IMR-90 (cell line): ENCODE measurements at regions not wholly inside any gene's neighbourhood (a gene's known extent, or its start where the extent isn't known, plus 50 kb on each side); places are given as distances from the start of the nearest gene placed in this dataset.

ENCODE experiments used
- ATAC-seq: fragments of 200-7000 bp; cut with Tn5 transposase; 2 replicates; pipeline ENCODE4 v1.9.1; 2020; ENCODE audit warnings: low read depth, mild to moderate bottlenecking, moderate library complexity
- BruUV-seq: library from RNA; stranded (reverse); fragments of 400-500 nt; replicated peaks from 2 replicates; lab custom pipeline; 2021; lab: Mats Ljungman, UMichigan
- CTCF ChIA-PET: fragments of 300-600 bp; formaldehyde crosslinking; extraction: SDS; loops from one replicate; lab custom pipeline; 2021; ENCODE audit warnings: antibody characterized with exemption; lab: Yijun Ruan, JAX
- POLR2A ChIA-PET: fragments of 300-600 bp; sonication (Branson Sonifier 250); formaldehyde crosslinking; loops from one replicate; lab custom pipeline; 2022; ENCODE audit warnings: antibody characterized with exemption; ENCODE audit not compliant: unreplicated experiment; lab: Charles Lee
- DNase-seq: peaks from one replicate; pipeline ENCODE4 v3.0.0; 2013
- H2AFZ ChIP-seq: replicated peaks from 2 replicates; pipeline ENCODE3; 2013; ENCODE audit warnings: low read length, mild to moderate bottlenecking; ENCODE audit not compliant: poor library complexity
- H2AK5ac ChIP-seq: 2 replicates; pipeline ENCODE4 v1.6.1; 2013; ENCODE audit warnings: low read depth, low read length, inconsistent platforms
- H2AK9ac ChIP-seq: replicated peaks from 2 replicates; pipeline ENCODE3; 2013; ENCODE audit warnings: mild to moderate bottlenecking, low read depth, low read length, moderate library complexity; ENCODE audit not compliant: poor library complexity
- H2BK120ac ChIP-seq: 2 replicates; pipeline ENCODE4 v1.6.1; 2013; ENCODE audit warnings: low read depth, low read length, inconsistent platforms
- H2BK15ac ChIP-seq: 3 replicates; pipeline ENCODE4 v1.6.1; 2013; ENCODE audit warnings: low read depth, low read length, inconsistent platforms
- H2BK20ac ChIP-seq: 2 replicates; pipeline ENCODE4 v1.6.1; 2013; ENCODE audit warnings: low read depth, mild to moderate bottlenecking, inconsistent platforms, low read length, moderate library complexity
- H2BK5ac ChIP-seq: 2 replicates; pipeline ENCODE4 v1.6.1; 2013; ENCODE audit warnings: mild to moderate bottlenecking, low read depth, low read length, inconsistent platforms; ENCODE audit not compliant: poor library complexity, severe bottlenecking
- H3K14ac ChIP-seq: replicated peaks from 2 replicates; pipeline ENCODE4 v1.6.1; 2013; ENCODE audit warnings: low read depth, low read length, inconsistent platforms
- H3K18ac ChIP-seq: 2 replicates; pipeline ENCODE4 v1.6.1; 2013; ENCODE audit warnings: low read depth, low read length, control low read depth
- H3K23ac ChIP-seq: 2 replicates; pipeline ENCODE4 v1.6.1; 2013; ENCODE audit warnings: low read depth, low read length, inconsistent platforms
- H3K27ac ChIP-seq: 2 replicates; pipeline ENCODE4 v1.5.1; 2013; ENCODE audit warnings: mild to moderate bottlenecking, control low read depth, low read length; ENCODE audit not compliant: insufficient read depth
- H3K27me3 ChIP-seq: 2 replicates; pipeline ENCODE4 v1.6.1; 2013; ENCODE audit warnings: low read length; ENCODE audit not compliant: control insufficient read depth, insufficient read depth
- H3K36me3 ChIP-seq: 2 replicates; pipeline ENCODE4 v1.6.1; 2013; ENCODE audit warnings: low read length, mixed read lengths; ENCODE audit not compliant: control insufficient read depth, insufficient read depth
- H3K4ac ChIP-seq: 2 replicates; pipeline ENCODE4 v1.6.1; 2013; ENCODE audit warnings: low read depth, low read length, inconsistent platforms
- H3K4me1 ChIP-seq: 2 replicates; pipeline ENCODE4 v1.6.1; 2013; ENCODE audit warnings: low read length, mixed read lengths; ENCODE audit not compliant: control insufficient read depth, insufficient read depth
- H3K4me2 ChIP-seq: 2 replicates; pipeline ENCODE4 v1.6.1; 2013; ENCODE audit warnings: low read depth, mild to moderate bottlenecking, control low read depth, low read length, moderate library complexity
- H3K4me3 ChIP-seq: 2 replicates; pipeline ENCODE4 v1.5.1; 2013; ENCODE audit warnings: low read depth, mild to moderate bottlenecking, control low read depth, low read length, moderate library complexity; ENCODE audit not compliant: insufficient read depth
- H3K56ac ChIP-seq: 2 replicates; pipeline ENCODE4 v1.6.1; 2013; ENCODE audit warnings: low read length, inconsistent platforms; ENCODE audit not compliant: insufficient read depth; ENCODE audit errors: extremely low read depth
- H3K79me1 ChIP-seq, 2 experiments: 2 replicates each; pipeline ENCODE4 v1.6.1; 2013; ENCODE audit warnings: low read length in 2 of 2, inconsistent platforms in 1 of 2, low read depth in 1 of 2
- H3K9ac ChIP-seq: 2 replicates; pipeline ENCODE4 v1.6.1; 2013; ENCODE audit warnings: low read depth, low read length, control low read depth
- H3K9me1 ChIP-seq: 2 replicates; pipeline ENCODE4 v1.6.1; 2013; ENCODE audit warnings: low read length, inconsistent platforms; ENCODE audit not compliant: insufficient read depth
- H3K9me3 ChIP-seq: 2 replicates; pipeline ENCODE4 v1.6.1; 2013; ENCODE audit warnings: low read length; ENCODE audit not compliant: control insufficient read depth, insufficient read depth
- H4K20me1 ChIP-seq: 2 replicates; pipeline ENCODE4 v1.6.1; 2013; ENCODE audit warnings: low read length, inconsistent platforms; ENCODE audit not compliant: insufficient read depth
- H4K5ac ChIP-seq: 2 replicates; pipeline ENCODE4 v1.6.1; 2013; ENCODE audit warnings: mild to moderate bottlenecking, low read depth, low read length, control low read depth
- H4K8ac ChIP-seq, 2 experiments: 2 replicates each; pipeline ENCODE4 v1.6.1; 2013; ENCODE audit warnings: low read depth in 2 of 2, low read length in 2 of 2, control low read depth in 1 of 2, inconsistent platforms in 1 of 2
- H4K91ac ChIP-seq: 2 replicates; pipeline ENCODE4 v1.6.1; 2013; ENCODE audit warnings: low read depth, low read length, inconsistent platforms; ENCODE audit not compliant: insufficient read depth
- BHLHE40 ChIP-seq: fragments of 150-350 bp; IDR thresholded peaks from 2 replicates; pipeline ENCODE4 v1.6.1; 2016; ENCODE audit warnings: mild to moderate bottlenecking, low read depth, low read length
- CEBPB ChIP-seq: IDR thresholded peaks from 2 replicates; pipeline ENCODE4 v1.6.1; 2012; ENCODE audit warnings: low read depth, low read length, improper control_type of control experiment
- CHD1 ChIP-seq: IDR thresholded peaks from 2 replicates; pipeline ENCODE4 v1.6.1; 2012; ENCODE audit warnings: low read depth, low read length, improper control_type of control experiment
- FOS ChIP-seq: fragments of 150-350 bp; IDR thresholded peaks from 2 replicates; pipeline ENCODE4 v1.6.1; 2016; ENCODE audit warnings: low read depth, low read length
- MAFK ChIP-seq: IDR thresholded peaks from 2 replicates; pipeline ENCODE4 v1.6.1; 2012; ENCODE audit warnings: low read depth, low read length, improper control_type of control experiment
- MAZ ChIP-seq: IDR thresholded peaks from 2 replicates; pipeline ENCODE4 v1.6.1; 2012; ENCODE audit warnings: low read depth, mild to moderate bottlenecking, low read length, improper control_type of control experiment, moderate library complexity, borderline replicate concordance
- MXI1 ChIP-seq: IDR thresholded peaks from 2 replicates; pipeline ENCODE4 v1.6.1; 2012; ENCODE audit warnings: low read depth, mild to moderate bottlenecking, low read length, moderate library complexity, borderline replicate concordance
- NFE2L2 ChIP-seq: fragments of 150-350 bp; IDR thresholded peaks from 2 replicates; pipeline ENCODE4 v1.6.1; 2016; ENCODE audit warnings: low read depth, mild to moderate bottlenecking, low read length
- POLR2A ChIP-seq: IDR thresholded peaks from 2 replicates; pipeline ENCODE4 v1.6.1; 2012; ENCODE audit warnings: mild to moderate bottlenecking, low read depth, low read length
- RAD21 ChIP-seq: IDR thresholded peaks from 2 replicates; pipeline ENCODE4 v1.6.1; 2012; ENCODE audit warnings: low read length, improper control_type of control experiment
- RCOR1 ChIP-seq: IDR thresholded peaks from 2 replicates; pipeline ENCODE4 v1.6.1; 2012; ENCODE audit warnings: mild to moderate bottlenecking, low read length, improper control_type of control experiment; ENCODE audit not compliant: insufficient replicate concordance
- RFX5 ChIP-seq: IDR thresholded peaks from 2 replicates; pipeline ENCODE4 v1.8.0; 2012; ENCODE audit warnings: low read depth, mild to moderate bottlenecking, low read length, moderate library complexity
- dilution Hi-C: fragments of 300-500 bp; cut with HindIII; formaldehyde crosslinking; loops from one replicate; pipeline ENCODE4 v1.14.3; 2018; ENCODE audit warnings: low sequenced_read_pairs; ENCODE audit not compliant: unreplicated experiment
- in situ Hi-C: fragments of 300-500 bp; cut with MboI; formaldehyde crosslinking; loops from 3 replicates; pipeline ENCODE4 v1.14.3; 2019; ENCODE audit warnings: low sequenced_read_pairs, inconsistent platforms, mixed read lengths
- intact Hi-C: fragments of 100-400 bp; cut with micrococcal nuclease; formaldehyde crosslinking; loops from 2 replicates; pipeline ENCODE4 v1.10.0; 2022
- TF ChIP-seq, protein P1 (sequence below): conservative IDR thresholded peaks from 2 replicates; pipeline ENCODE4 v1.5.1; 2012; ENCODE audit warnings: mild to moderate bottlenecking, low read depth, low read length, improper control_type of control experiment
- TF ChIP-seq, protein P2 (sequence below): fragments of 150-350 bp; IDR thresholded peaks from 2 replicates; pipeline ENCODE4 v1.6.1; 2017; ENCODE audit warnings: mild to moderate bottlenecking, antibody characterized with exemption, low read length, low read depth
- TF ChIP-seq, protein P3 (sequence below): fragments of 150-350 bp; IDR thresholded peaks from 2 replicates; pipeline ENCODE4 v1.6.1; 2016; ENCODE audit warnings: low read depth, mild to moderate bottlenecking, low read length, moderate library complexity, borderline replicate concordance

DNA sequence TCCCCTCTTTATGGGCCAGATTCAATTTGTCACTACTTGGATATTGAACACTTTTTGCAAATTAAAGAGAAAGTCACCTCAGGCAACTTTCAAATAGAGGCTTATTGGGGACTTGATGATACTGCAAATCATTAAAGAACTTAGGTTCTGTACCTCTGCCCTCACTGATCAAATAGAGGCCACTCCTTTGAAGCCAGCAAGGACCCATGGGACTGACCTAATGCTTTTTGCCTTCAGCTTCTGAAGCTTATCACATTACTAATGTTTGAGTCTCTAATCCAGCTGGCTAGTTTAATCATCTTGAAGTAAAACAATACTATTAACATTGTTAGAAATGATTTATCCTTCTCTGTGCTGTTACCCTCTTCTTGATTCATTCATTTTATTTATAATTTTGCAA is 93.0 kb upstream of the ZNF800 start:
- Histone ChIP-seq H3K56ac (no peak overlapping the region), H4K91ac (no peak overlapping the region), H2BK15ac (no peak overlapping the region), H2AFZ (no peak overlapping the region), H3K27me3 (no peaks in the 10 kb centered on the region; the same call in 1 of the 2 replicates), H3K14ac (no peak overlapping the region), H2BK20ac (no peak overlapping the region), H3K9me3 (no peaks in the 10 kb centered on the region), H3K4me2 (no peak overlapping the region), H4K5ac (no peak overlapping the region), H3K36me3 (no peaks in the 10 kb centered on the region), H3K18ac (no peak overlapping the region), H3K23ac (no peak overlapping the region), H3K27ac (no peak overlapping the region), H2AK9ac (no peak overlapping the region), H4K20me1 (no peaks in the 10 kb centered on the region), H2BK5ac (no peak overlapping the region), H3K9me1 (no peaks in the 10 kb centered on the region), H3K9ac (no peak overlapping the region), H2BK120ac (no peak overlapping the region), H3K79me1 (no peaks in the 10 kb centered on the region), H2AK5ac (no peak overlapping the region), H3K4ac (no peak overlapping the region), H3K4me1 (no peaks in the 10 kb centered on the region), H4K8ac (no peak overlapping the region), H3K4me3 (no peak overlapping the region)
- in situ Hi-C loops (no loop called here), dilution Hi-C loops (no loop called here), intact Hi-C loops (no loop called here)
- ATAC-seq = no peak
- DNase-seq = no peak
- BruUV-seq = no TSS peak
- CTCF ChIA-PET = no interaction called here
- POLR2A ChIA-PET = no interaction called here
- TF ChIP-seq CHD1 (no peak), RFX5 (no peak), NFE2L2 (no peak), CEBPB (no peak), MAZ (no peak), RCOR1 (no peak), FOS (no peak), MAFK (no peak), MXI1 (no peak), POLR2A (no peak), RAD21 (no peak), BHLHE40 (no peak)
- TF ChIP-seq, protein P1, sequence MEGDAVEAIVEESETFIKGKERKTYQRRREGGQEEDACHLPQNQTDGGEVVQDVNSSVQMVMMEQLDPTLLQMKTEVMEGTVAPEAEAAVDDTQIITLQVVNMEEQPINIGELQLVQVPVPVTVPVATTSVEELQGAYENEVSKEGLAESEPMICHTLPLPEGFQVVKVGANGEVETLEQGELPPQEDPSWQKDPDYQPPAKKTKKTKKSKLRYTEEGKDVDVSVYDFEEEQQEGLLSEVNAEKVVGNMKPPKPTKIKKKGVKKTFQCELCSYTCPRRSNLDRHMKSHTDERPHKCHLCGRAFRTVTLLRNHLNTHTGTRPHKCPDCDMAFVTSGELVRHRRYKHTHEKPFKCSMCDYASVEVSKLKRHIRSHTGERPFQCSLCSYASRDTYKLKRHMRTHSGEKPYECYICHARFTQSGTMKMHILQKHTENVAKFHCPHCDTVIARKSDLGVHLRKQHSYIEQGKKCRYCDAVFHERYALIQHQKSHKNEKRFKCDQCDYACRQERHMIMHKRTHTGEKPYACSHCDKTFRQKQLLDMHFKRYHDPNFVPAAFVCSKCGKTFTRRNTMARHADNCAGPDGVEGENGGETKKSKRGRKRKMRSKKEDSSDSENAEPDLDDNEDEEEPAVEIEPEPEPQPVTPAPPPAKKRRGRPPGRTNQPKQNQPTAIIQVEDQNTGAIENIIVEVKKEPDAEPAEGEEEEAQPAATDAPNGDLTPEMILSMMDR = no peak
- TF ChIP-seq, protein P2, sequence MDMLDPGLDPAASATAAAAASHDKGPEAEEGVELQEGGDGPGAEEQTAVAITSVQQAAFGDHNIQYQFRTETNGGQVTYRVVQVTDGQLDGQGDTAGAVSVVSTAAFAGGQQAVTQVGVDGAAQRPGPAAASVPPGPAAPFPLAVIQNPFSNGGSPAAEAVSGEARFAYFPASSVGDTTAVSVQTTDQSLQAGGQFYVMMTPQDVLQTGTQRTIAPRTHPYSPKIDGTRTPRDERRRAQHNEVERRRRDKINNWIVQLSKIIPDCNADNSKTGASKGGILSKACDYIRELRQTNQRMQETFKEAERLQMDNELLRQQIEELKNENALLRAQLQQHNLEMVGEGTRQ = no peak
- TF ChIP-seq, protein P3, sequence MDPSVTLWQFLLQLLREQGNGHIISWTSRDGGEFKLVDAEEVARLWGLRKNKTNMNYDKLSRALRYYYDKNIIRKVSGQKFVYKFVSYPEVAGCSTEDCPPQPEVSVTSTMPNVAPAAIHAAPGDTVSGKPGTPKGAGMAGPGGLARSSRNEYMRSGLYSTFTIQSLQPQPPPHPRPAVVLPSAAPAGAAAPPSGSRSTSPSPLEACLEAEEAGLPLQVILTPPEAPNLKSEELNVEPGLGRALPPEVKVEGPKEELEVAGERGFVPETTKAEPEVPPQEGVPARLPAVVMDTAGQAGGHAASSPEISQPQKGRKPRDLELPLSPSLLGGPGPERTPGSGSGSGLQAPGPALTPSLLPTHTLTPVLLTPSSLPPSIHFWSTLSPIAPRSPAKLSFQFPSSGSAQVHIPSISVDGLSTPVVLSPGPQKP = no peak
